ENCODE measurements at regions not wholly inside any gene's neighbourhood (a gene's known extent, or its start where the extent isn't known, plus 50 kb on each side); places are given as distances from the start of the nearest gene placed in this dataset.

- H3K9ac ChIP-seq (ENCODE audit: low read length), result no peak overlapping the region
- TF ChIP-seq SMC3 (conservative IDR thresholded peaks at IDR 0.05; ENCODE audit: poor library complexity) (no peak), MXI1 (conservative IDR thresholded peaks at IDR 0.05; ENCODE audit: poor library complexity, severe bottlenecking) (no peak), CTCF (IDR thresholded peaks at IDR 0.05; ENCODE audit: poor library complexity, severe bottlenecking) (peak; percentile 40), RAD21 (conservative IDR thresholded peaks at IDR 0.05) (peak; percentile 49)
- H2AFZ ChIP-seq (ENCODE audit: low read depth, low read length), result no peak overlapping the region
- H3K79me2 ChIP-seq (replicated peaks; ENCODE audit: insufficient read depth, low read length), result no peaks in the 10 kb centered on the region
- no peak overlapping the region for H3K4me2 ChIP-seq (ENCODE audit: low read length)
- no peaks in the 10 kb centered on the region for H4K20me1 ChIP-seq (ENCODE audit: insufficient read depth)
- no peak overlapping the region for H3K27ac ChIP-seq (ENCODE audit: low read length)
- no peaks in the 10 kb centered on the region for H3K27me3 ChIP-seq (ENCODE audit: insufficient read depth, low read depth, low read length)
- H3K9me2 ChIP-seq (ENCODE audit: insufficient read depth, low read length), result no peaks in the 10 kb centered on the region
- H3F3A ChIP-seq (ENCODE audit: insufficient read depth, low read length, poor library complexity, severe bottlenecking), result no peaks in the 10 kb centered on the region
- H3K9me3 ChIP-seq (ENCODE audit: low read length), result no peaks in the 10 kb centered on the region
- no peaks in the 10 kb centered on the region for H3K36me3 ChIP-seq (ENCODE audit: insufficient read depth, low read length)
- no peak overlapping the region for H3K4me3 ChIP-seq (ENCODE audit: low read length)
Observed at GRCh38 chr12:87667378-87667777, 361.8 kb downstream of the C12orf50 start.

- Histone ChIP-seq H3K27me3 (ENCODE audit: insufficient read depth, low read depth, low read length) (no peaks in the 10 kb centered on the region), H3K9me2 (ENCODE audit: insufficient read depth, low read length) (no peaks in the 10 kb centered on the region), H2AFZ (ENCODE audit: low read depth, low read length) (no peak overlapping the region)
Observed at GRCh38 chr12:87661786-87662377, 367.3 kb downstream of the C12orf50 start.

More at GRCh38 chr12:87661786-87662377, 367.3 kb downstream of the C12orf50 start:
- Histone ChIP-seq H3K27ac (ENCODE audit: low read length) (no peak overlapping the region), H3K9me3 (ENCODE audit: low read length) (no peaks in the 10 kb centered on the region), H3K36me3 (ENCODE audit: insufficient read depth, low read length) (no peaks in the 10 kb centered on the region), H3K4me2 (ENCODE audit: low read length) (no peak overlapping the region), H3K9ac (ENCODE audit: low read length) (no peak overlapping the region), H4K20me1 (ENCODE audit: insufficient read depth) (no peaks in the 10 kb centered on the region), H3F3A (ENCODE audit: insufficient read depth, low read length, poor library complexity, severe bottlenecking) (no peaks in the 10 kb centered on the region), H3K4me3 (ENCODE audit: low read length) (no peak overlapping the region), H3K79me2 (replicated peaks; ENCODE audit: insufficient read depth, low read length) (no peaks in the 10 kb centered on the region)
- TF ChIP-seq EP300 (conservative IDR thresholded peaks at IDR 0.05; ENCODE audit: poor library complexity, severe bottlenecking) (no peak), CTCF (IDR thresholded peaks at IDR 0.05; ENCODE audit: poor library complexity, severe bottlenecking) (no peak), EZH2 (IDR thresholded peaks at IDR 0.05; ENCODE audit: borderline replicate concordance, insufficient read depth, low read length, poor library complexity, severe bottlenecking) (no peak), MXI1 (conservative IDR thresholded peaks at IDR 0.05; ENCODE audit: poor library complexity, severe bottlenecking) (no peak), TAF1 (IDR thresholded peaks at IDR 0.05; ENCODE audit: low read depth) (no peak), REST (IDR thresholded peaks at IDR 0.05; ENCODE audit: borderline replicate concordance) (no peak), SMC3 (conservative IDR thresholded peaks at IDR 0.05; ENCODE audit: poor library complexity) (no peak), POLR2AphosphoS5 (IDR thresholded peaks at IDR 0.05) (no peak), RAD21 (conservative IDR thresholded peaks at IDR 0.05) (no peak)

Data from neural cell (in vitro differentiated cells).